Epithelial cell of esophagus (primary cell): ENCODE measurements at regions not wholly inside any gene's neighbourhood (a gene's known extent, or its start where the extent isn't known, plus 50 kb on each side); places are given as distances from the start of the nearest gene placed in this dataset.

ENCODE experiments used
- DNase-seq: peaks from one replicate; pipeline ENCODE4 v3.0.0; 2010; ENCODE audit warnings: low read depth
- H3K4me3 ChIP-seq: 2 replicates; pipeline ENCODE4 v1.5.1; 2011; ENCODE audit warnings: mild to moderate bottlenecking, low read length, control low read depth
- TF ChIP-seq, protein P1 (sequence below): IDR thresholded peaks from 2 replicates; pipeline ENCODE4 v1.5.1; 2011; ENCODE audit warnings: low read depth, mild to moderate bottlenecking, low read length, control low read depth, inconsistent platforms; ENCODE audit not compliant: insufficient read depth; ENCODE audit errors: missing control alignments

DNA sequence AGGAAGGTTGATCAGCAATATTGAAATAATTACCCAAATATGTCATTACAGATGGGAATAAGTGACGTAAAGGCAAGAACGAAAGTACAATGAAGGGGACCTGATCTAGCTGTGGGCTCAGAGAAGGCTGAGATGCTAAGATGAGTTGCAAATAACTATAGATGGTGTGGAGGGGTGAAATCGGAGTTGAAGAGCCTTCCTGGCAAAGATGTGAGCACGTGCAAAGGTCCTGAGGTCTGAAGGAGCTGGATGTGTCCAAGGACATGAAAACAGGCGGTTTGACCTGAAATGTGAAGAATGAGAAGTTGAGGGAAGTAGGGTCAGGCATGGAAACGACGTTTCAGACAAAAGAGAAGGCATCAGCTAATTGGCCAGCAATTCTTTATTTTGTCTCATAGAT, 61.6 kb upstream of the SLC45A1 start:
- TF ChIP-seq, protein P1, sequence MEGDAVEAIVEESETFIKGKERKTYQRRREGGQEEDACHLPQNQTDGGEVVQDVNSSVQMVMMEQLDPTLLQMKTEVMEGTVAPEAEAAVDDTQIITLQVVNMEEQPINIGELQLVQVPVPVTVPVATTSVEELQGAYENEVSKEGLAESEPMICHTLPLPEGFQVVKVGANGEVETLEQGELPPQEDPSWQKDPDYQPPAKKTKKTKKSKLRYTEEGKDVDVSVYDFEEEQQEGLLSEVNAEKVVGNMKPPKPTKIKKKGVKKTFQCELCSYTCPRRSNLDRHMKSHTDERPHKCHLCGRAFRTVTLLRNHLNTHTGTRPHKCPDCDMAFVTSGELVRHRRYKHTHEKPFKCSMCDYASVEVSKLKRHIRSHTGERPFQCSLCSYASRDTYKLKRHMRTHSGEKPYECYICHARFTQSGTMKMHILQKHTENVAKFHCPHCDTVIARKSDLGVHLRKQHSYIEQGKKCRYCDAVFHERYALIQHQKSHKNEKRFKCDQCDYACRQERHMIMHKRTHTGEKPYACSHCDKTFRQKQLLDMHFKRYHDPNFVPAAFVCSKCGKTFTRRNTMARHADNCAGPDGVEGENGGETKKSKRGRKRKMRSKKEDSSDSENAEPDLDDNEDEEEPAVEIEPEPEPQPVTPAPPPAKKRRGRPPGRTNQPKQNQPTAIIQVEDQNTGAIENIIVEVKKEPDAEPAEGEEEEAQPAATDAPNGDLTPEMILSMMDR, result no peak
- DNase-seq, result no peak
- no peak overlapping the region for H3K4me3 ChIP-seq

DNA sequence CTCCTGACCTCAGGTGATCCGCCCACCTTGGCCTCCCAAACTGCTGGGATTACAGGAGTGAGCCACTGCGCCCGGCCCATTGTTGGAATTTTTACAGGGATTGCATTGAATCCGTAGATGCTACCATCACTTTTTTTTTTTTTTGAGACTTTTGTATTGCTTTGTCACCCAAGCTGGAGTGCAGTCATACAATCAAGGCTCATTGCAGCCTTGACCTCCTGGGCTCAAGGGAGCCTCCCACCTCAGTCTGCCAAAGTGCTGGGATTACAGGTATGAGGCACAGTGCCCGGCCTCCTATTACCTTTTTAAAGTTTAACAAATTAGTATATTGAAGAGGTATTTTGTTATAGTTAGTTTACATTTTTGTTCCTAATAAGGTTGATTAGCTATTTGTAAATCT, 62.2 kb upstream of the SLC45A1 start:
- DNase-seq, result no peak
- H3K4me3 ChIP-seq, result no peak overlapping the region
- TF ChIP-seq, protein P1, result no peak

DNA sequence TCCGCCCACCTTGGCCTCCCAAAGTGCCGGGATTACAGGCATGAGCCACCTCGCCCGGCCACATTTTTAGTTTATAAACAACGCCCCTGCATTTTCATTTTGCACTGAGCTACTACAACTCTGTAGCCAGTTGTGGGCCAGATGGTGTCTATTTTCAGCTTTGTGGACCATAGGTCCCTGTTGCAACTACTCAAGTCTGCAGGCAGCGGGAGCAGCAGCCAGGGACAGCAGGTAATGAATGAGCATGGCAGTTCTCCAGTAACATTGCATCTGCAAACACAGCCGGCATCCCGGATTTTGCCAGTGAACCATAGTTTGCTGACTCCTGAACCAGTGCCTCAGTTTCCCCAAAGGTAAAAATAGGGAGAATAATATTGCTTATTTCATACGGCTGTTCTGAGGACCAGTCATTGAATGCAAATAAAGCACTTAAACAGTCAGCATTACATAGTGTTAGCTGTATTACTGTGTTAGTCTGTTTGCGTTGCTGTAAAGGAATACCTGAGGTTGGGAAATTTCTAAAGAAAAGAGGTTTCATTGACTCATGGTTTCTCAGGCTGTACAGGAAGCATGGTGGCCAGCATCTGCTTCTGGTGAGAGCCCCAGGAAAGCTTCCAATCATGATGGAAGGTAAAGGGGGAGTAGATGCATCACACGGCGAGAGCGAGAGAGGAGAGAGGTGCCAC, 65.5 kb upstream of the SLC45A1 start:
- no peak overlapping the region for H3K4me3 ChIP-seq
- DNase-seq, result peak; percentile 40
- TF ChIP-seq, protein P1, result no peak

DNA sequence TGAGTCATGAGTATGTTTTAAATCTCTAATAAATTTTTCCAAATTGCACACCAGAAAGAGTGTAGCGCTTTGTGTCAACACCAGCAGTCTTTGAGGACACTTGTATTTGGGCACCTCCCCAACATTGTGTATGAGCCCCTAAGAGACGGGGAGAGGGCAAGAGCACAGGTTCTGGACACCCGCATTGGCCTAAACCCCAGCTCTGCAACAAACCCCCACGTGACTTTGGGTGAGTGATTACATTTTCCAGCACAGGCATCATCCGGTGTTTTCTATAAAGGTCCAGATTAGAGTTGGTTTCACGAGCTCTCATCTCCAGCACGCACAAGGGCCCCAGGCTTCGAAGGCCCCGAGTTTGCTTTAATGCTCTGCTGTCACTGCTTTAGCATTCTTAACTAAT, 66.3 kb upstream of the SLC45A1 start:
- TF ChIP-seq, protein P1, result no peak
- DNase-seq, result no peak
- H3K4me3 ChIP-seq, result no peak overlapping the region

DNA sequence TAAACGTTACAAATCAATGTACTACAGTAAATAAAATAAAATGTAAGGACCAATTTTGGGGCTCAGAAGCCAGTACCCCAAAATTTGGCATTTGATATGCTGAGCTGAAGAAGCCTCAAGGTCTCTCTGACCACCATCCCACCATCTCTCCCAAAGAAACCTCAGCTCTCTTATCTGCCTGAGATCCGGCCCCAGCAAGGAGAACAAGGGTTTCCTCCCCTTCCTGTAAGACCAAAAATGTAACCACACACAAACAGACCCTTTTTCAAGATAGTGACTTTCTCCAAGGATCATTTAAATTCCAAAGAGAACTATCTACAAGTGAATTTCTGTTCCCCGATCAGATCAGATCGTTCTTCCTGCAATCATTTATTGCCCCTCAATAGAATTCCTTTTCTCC, 68.1 kb upstream of the SLC45A1 start:
- TF ChIP-seq, protein P1, result no peak
- DNase-seq, result no peak
- no peak overlapping the region for H3K4me3 ChIP-seq

DNA sequence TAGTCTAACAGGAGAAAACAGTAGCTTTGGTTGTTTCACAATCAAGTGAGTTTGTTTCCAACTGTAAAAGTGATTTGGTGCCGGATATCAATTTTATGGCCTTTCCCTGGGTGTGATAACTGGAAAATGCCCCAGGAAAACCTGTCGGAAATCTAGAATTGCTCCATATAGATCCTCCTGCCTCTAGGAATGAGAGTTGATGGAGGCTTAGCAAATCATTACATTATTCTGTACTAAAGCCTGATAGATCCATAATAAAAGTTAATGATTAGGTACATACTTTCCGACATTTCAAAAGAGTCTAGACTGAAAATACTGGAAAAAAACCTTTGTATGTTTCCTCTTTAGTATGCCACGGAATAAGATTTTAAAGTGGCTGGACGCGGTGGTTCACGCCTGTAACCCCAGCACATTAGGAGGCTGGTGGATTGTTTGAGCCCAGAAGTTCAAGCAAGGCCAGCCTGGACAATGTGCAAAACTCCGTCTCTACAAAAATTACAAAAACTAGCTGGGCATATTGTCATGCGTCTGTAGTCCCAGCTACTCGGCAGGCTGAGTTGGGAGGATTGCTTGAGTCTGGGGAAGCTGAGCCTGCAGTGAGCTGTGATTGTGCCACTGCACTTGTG, 70.0 kb upstream of the SLC45A1 start:
- TF ChIP-seq, protein P1, result no peak
- DNase-seq, result no peak
- H3K4me3 ChIP-seq, result no peak overlapping the region

DNA sequence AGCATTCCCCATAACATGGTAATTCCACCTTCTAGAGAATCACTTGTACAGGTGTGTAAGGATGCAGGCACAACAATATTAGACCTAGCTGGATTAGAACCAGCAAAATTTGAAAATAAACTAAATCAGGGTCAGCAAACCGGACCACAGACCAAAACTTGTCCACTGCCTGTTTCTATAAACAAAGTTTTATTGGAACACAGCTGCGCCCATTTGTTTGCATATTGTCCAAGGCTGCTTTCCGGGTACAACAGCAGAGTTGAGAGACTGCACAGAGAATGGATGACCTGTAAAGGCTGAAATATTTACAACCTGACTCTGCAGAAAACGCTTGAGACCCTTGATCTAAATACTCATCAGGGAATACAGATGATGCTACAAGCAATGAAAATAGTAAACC, 73.6 kb upstream of the SLC45A1 start:
- TF ChIP-seq, protein P1, result no peak
- no peak overlapping the region for H3K4me3 ChIP-seq
- DNase-seq, result no peak
